ENCODE measurements at regions not wholly inside any gene's neighbourhood (a gene's known extent, or its start where the extent isn't known, plus 50 kb on each side); places are given as distances from the start of the nearest gene placed in this dataset.

- peak; percentile 15 for TF ChIP-seq CTCF (IDR thresholded peaks at IDR 0.05; ENCODE audit: insufficient read depth, low read depth, low read length)
- no peak for DNase-seq (ENCODE audit: low read depth)
Measured at GRCh38 chr7:35508623-35509400, 186.1 kb downstream of the HERPUD2 start.

GRCh38 chr7:35505066-35505465, 189.9 kb downstream of the HERPUD2 start:
- no peak for TF ChIP-seq CTCF (IDR thresholded peaks at IDR 0.05; ENCODE audit: insufficient read depth, low read depth, low read length)
- H3K4me3 ChIP-seq (ENCODE audit: low read depth, low read length) = no peak overlapping the region
- no peak for DNase-seq (ENCODE audit: low read depth)

More at GRCh38 chr7:35508623-35509400, 186.1 kb downstream of the HERPUD2 start:
- H3K4me3 ChIP-seq (ENCODE audit: low read depth, low read length) = no peak overlapping the region

GRCh38 chr7:35504365-35504764, 190.6 kb downstream of the HERPUD2 start:
- no peak overlapping the region for H3K4me3 ChIP-seq (ENCODE audit: low read depth, low read length)
- DNase-seq (ENCODE audit: low read depth) = no peak
- no peak for TF ChIP-seq CTCF (IDR thresholded peaks at IDR 0.05; ENCODE audit: insufficient read depth, low read depth, low read length)

GRCh38 chr7:35501681-35502080, 193.3 kb downstream of the HERPUD2 start:
- no peak overlapping the region for H3K4me3 ChIP-seq (ENCODE audit: low read depth, low read length)
- TF ChIP-seq CTCF (IDR thresholded peaks at IDR 0.05; ENCODE audit: insufficient read depth, low read depth, low read length) = no peak

GRCh38 chr7:35499226-35499625, 195.7 kb downstream of the HERPUD2 start:
- no peak for DNase-seq (ENCODE audit: low read depth)
- no peak overlapping the region for H3K4me3 ChIP-seq (ENCODE audit: low read depth, low read length)
- no peak for TF ChIP-seq CTCF (IDR thresholded peaks at IDR 0.05; ENCODE audit: insufficient read depth, low read depth, low read length)

More at GRCh38 chr7:35501681-35502080, 193.3 kb downstream of the HERPUD2 start:
- DNase-seq (ENCODE audit: low read depth) = no peak

- TF ChIP-seq CTCF (IDR thresholded peaks at IDR 0.05; ENCODE audit: insufficient read depth, low read depth, low read length) = no peak
- H3K4me3 ChIP-seq (ENCODE audit: low read depth, low read length) = no peak overlapping the region
- no peak for DNase-seq (ENCODE audit: low read depth)
Measured at GRCh38 chr7:35498416-35498815, 196.5 kb downstream of the HERPUD2 start.

GRCh38 chr7:35495844-35496243, 199.1 kb downstream of the HERPUD2 start:
- TF ChIP-seq CTCF (IDR thresholded peaks at IDR 0.05; ENCODE audit: insufficient read depth, low read depth, low read length) = no peak
- no peak for DNase-seq (ENCODE audit: low read depth)
- H3K4me3 ChIP-seq (ENCODE audit: low read depth, low read length) = no peak overlapping the region
